Calu3 (cell line): ENCODE measurements at regions not wholly inside any gene's neighbourhood (a gene's known extent, or its start where the extent isn't known, plus 50 kb on each side); places are given as distances from the start of the nearest gene placed in this dataset.
"Not testable (repeated sequence)": the region's sequence is repeated elsewhere in the genome, so short reads cannot be mapped to it uniquely, and the experiment has no call there.

Source experiments
- BruUV-seq: library from RNA; stranded (reverse); fragments of 400-500 nt; replicated peaks from 2 replicates; lab custom pipeline; 2021; lab: Mats Ljungman, UMichigan
- CTCF ChIA-PET: fragments of 300-600 bp; sonication (Branson Sonifier 250); formaldehyde crosslinking; loops from one replicate; lab custom pipeline; 2022; ENCODE audit warnings: antibody characterized with exemption; lab: Charles Lee
- DNase-seq: peaks from one replicate; pipeline ENCODE4 v3.0.0; 2022
- H3K27ac Mint-ChIP-seq: one replicate; pipeline ENCODE4 v1.8.0; 2022; ENCODE audit warnings: mixed read lengths; ENCODE audit not compliant: unreplicated experiment
- H3K27me3 Mint-ChIP-seq: one replicate; pipeline ENCODE4 v1.8.0; 2022; ENCODE audit warnings: mixed read lengths; ENCODE audit not compliant: unreplicated experiment
- H3K36me3 Mint-ChIP-seq: one replicate; pipeline ENCODE4 v1.8.0; 2022; ENCODE audit warnings: mild to moderate bottlenecking, moderate library complexity, mixed read lengths; ENCODE audit not compliant: insufficient read depth, unreplicated experiment
- H3K4me1 Mint-ChIP-seq: one replicate; pipeline ENCODE4 v1.8.0; 2022; ENCODE audit warnings: mild to moderate bottlenecking, low read depth, mixed read lengths; ENCODE audit not compliant: unreplicated experiment
- H3K4me3 Mint-ChIP-seq: one replicate; pipeline ENCODE4 v1.8.0; 2022; ENCODE audit warnings: mild to moderate bottlenecking, low read depth, moderate library complexity, mixed read lengths; ENCODE audit not compliant: unreplicated experiment
- H3K9me3 Mint-ChIP-seq: one replicate; pipeline ENCODE4 v1.8.0; 2022; ENCODE audit warnings: low read depth, mixed read lengths; ENCODE audit not compliant: unreplicated experiment
- intact Hi-C: fragments of 100-400 bp; cut with micrococcal nuclease; formaldehyde crosslinking; loops from one replicate; pipeline ENCODE4 v1.10.0; 2022; ENCODE audit not compliant: unreplicated experiment
- TF ChIP-seq, protein P1 (sequence below): fragments of 200-600 bp; IDR thresholded peaks from one replicate; pipeline ENCODE4 v1.8.0; 2022; ENCODE audit warnings: antibody characterized with exemption; ENCODE audit not compliant: unreplicated experiment

DNA sequence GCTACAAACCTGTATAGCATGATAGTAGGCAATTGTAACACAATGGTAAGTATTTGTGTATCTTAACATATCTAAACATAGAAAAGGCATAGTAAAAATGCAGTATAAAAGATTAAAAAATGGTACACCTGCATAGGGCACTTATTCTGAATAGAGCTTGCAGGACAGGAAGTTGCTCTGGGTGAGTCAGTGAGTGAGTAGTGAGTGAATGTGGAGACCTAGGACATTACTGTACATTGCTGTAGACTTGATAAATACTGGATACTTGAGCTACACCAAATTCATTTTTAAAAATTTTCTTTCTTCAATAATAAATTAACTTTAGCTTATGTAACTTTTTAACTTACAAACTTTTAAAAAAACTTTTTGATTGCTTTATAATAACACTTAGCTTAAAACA, 68.2 kb upstream of the MAML3 start:
- Mint-ChIP-seq H3K27ac (no peak overlapping the region), H3K9me3 (no peaks in the 10 kb centered on the region), H3K4me1 (no peaks in the 10 kb centered on the region), H3K27me3 (no peaks in the 10 kb centered on the region), H3K4me3 (no peak overlapping the region), H3K36me3 (no peaks in the 10 kb centered on the region)
- intact Hi-C loops = no loop called here
- no TSS peak for BruUV-seq
- DNase-seq = no peak
- TF ChIP-seq, protein P1, sequence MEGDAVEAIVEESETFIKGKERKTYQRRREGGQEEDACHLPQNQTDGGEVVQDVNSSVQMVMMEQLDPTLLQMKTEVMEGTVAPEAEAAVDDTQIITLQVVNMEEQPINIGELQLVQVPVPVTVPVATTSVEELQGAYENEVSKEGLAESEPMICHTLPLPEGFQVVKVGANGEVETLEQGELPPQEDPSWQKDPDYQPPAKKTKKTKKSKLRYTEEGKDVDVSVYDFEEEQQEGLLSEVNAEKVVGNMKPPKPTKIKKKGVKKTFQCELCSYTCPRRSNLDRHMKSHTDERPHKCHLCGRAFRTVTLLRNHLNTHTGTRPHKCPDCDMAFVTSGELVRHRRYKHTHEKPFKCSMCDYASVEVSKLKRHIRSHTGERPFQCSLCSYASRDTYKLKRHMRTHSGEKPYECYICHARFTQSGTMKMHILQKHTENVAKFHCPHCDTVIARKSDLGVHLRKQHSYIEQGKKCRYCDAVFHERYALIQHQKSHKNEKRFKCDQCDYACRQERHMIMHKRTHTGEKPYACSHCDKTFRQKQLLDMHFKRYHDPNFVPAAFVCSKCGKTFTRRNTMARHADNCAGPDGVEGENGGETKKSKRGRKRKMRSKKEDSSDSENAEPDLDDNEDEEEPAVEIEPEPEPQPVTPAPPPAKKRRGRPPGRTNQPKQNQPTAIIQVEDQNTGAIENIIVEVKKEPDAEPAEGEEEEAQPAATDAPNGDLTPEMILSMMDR = no peak
- CTCF ChIA-PET = no interaction called here

DNA sequence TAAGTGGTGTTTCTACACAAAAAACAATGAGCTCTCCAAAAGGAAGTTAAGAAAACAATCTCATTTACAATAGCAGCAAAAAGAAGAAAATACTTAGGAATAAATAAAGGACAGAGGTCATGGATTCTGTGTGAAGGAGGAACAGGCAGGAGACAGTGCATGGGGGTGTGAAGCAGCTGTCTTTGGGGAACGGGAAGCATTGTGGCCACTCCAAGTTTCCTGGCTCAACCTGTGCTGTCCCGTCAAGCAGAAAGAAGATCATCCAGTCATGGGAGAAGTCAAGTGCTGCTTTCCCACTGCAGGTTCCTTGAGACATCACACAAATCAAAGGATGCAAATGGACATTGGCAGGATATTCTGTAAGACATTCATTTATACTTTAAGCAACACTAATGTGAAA, 66.1 kb upstream of the MAML3 start:
- no peaks in the 10 kb centered on the region for H3K27me3 Mint-ChIP-seq
- CTCF ChIA-PET = no interaction called here
- no peak for DNase-seq
- no peaks in the 10 kb centered on the region for H3K9me3 Mint-ChIP-seq
- H3K4me3 Mint-ChIP-seq = no peak overlapping the region
- H3K27ac Mint-ChIP-seq = no peak overlapping the region
- no peaks in the 10 kb centered on the region for H3K36me3 Mint-ChIP-seq
- no TSS peak for BruUV-seq
- intact Hi-C loops = no loop called here
- TF ChIP-seq, protein P1 = no peak
- peaks cover under 1% of the 10 kb centered on the region for H3K4me1 Mint-ChIP-seq

- BruUV-seq = no TSS peak
- Mint-ChIP-seq H3K36me3 (no peaks in the 10 kb centered on the region), H3K9me3 (no peaks in the 10 kb centered on the region), H3K4me1 (peaks cover 6% of the 10 kb centered on the region), H3K4me3 (no peak overlapping the region), H3K27ac (no peak overlapping the region), H3K27me3 (no peaks in the 10 kb centered on the region)
- TF ChIP-seq, protein P1 = no peak
- DNase-seq = no peak
- intact Hi-C loops = no loop called here
- CTCF ChIA-PET = no interaction called here
Observed at GRCh38 chr4:140219567-140219966, 65.6 kb upstream of the MAML3 start.

GRCh38 chr4:140219070-140219469, 65.1 kb upstream of the MAML3 start:
- H3K9me3 Mint-ChIP-seq, intact Hi-C loops, H3K36me3 Mint-ChIP-seq, H3K4me3 Mint-ChIP-seq, H3K27me3 Mint-ChIP-seq, CTCF ChIA-PET, DNase-seq, H3K27ac Mint-ChIP-seq, BruUV-seq: not testable (repeated sequence)
- peaks cover 10% of the 10 kb centered on the region for H3K4me1 Mint-ChIP-seq

- CTCF ChIA-PET = no interaction called here
- H3K4me1 Mint-ChIP-seq = peaks cover 17% of the 10 kb centered on the region
- no peak overlapping the region for H3K27ac Mint-ChIP-seq
Observed at GRCh38 chr4:140213749-140214148, 59.8 kb upstream of the MAML3 start.

More at GRCh38 chr4:140213749-140214148, 59.8 kb upstream of the MAML3 start:
- no peak overlapping the region for H3K4me3 Mint-ChIP-seq
- intact Hi-C loops = no loop called here
- TF ChIP-seq, protein P1 = no peak
- H3K9me3 Mint-ChIP-seq = peaks cover 2% of the 10 kb centered on the region
- DNase-seq = no peak
- BruUV-seq = no TSS peak
- no peaks in the 10 kb centered on the region for H3K27me3 Mint-ChIP-seq
- H3K36me3 Mint-ChIP-seq = no peaks in the 10 kb centered on the region
